H1 (cell line): ENCODE measurements at regions not wholly inside any gene's neighbourhood (a gene's known extent, or its start where the extent isn't known, plus 50 kb on each side); places are given as distances from the start of the nearest gene placed in this dataset.
"Not testable (repeated sequence)": the region's sequence is repeated elsewhere in the genome, so short reads cannot be mapped to it uniquely, and the experiment has no call there.

Source experiments
- CTCF ChIA-PET: fragments of 300-600 bp; sonication (Branson Sonifier 250); formaldehyde crosslinking; loops from one replicate; lab custom pipeline; 2021; ENCODE audit not compliant: partially characterized antibody; lab: Charles Lee
- POLR2A ChIA-PET: fragments of 300-600 bp; sonication (Branson Sonifier 250); formaldehyde crosslinking; loops from one replicate; lab custom pipeline; 2021; ENCODE audit warnings: inconsistent platforms; ENCODE audit not compliant: partially characterized antibody; lab: Charles Lee
- DNase-seq, 2 experiments: peaks; one replicate each; pipeline versions ENCODE4 v3.0.0 to v3.0.0-alpha.2; 2010 to 2022; ENCODE audit warnings: low spot score in 2 of 2, low read depth in 1 of 2, mixed read lengths in 1 of 2
- FAIRE-seq: peaks from 2 replicates; lab custom pipeline; 2011; peaks lifted over from hg19 to GRCh38; lab: Jason Lieb, UNC
- H2AFZ ChIP-seq: 2 replicates; pipeline ENCODE4 v1.8.1; 2012; ENCODE audit warnings: low read length, inconsistent platforms
- H2AK5ac ChIP-seq: 2 replicates; pipeline ENCODE4 v1.6.1; 2013; ENCODE audit warnings: low read depth, low read length
- H2BK120ac ChIP-seq: replicated peaks from 2 replicates; pipeline ENCODE3; 2013; ENCODE audit warnings: low read depth, low read length, inconsistent platforms
- H2BK12ac ChIP-seq: 2 replicates; pipeline ENCODE4 v1.6.1; 2013; ENCODE audit warnings: low read depth, low read length
- H2BK15ac ChIP-seq: 2 replicates; pipeline ENCODE4 v1.6.1; 2013; ENCODE audit warnings: low read length
- H2BK20ac ChIP-seq: 2 replicates; pipeline ENCODE4 v1.6.1; 2013; ENCODE audit warnings: low read length
- H2BK5ac ChIP-seq: 2 replicates; pipeline ENCODE4 v1.6.1; 2013; ENCODE audit warnings: low read depth, low read length
- H3K14ac ChIP-seq: 2 replicates; pipeline ENCODE4 v1.6.1; 2013; ENCODE audit warnings: inconsistent platforms; ENCODE audit not compliant: insufficient read length
- H3K18ac ChIP-seq: 2 replicates; pipeline ENCODE4 v1.6.1; 2013; ENCODE audit warnings: low read length; ENCODE audit errors: extremely low read depth
- H3K23ac ChIP-seq: 2 replicates; pipeline ENCODE4 v1.6.1; 2013; ENCODE audit warnings: inconsistent platforms; ENCODE audit not compliant: insufficient read length
- H3K23me2 ChIP-seq: 2 replicates; pipeline ENCODE4 v1.6.1; 2013; ENCODE audit warnings: low read depth, low read length
- H3K27ac ChIP-seq: 2 replicates; pipeline ENCODE4 v1.6.1; 2011; ENCODE audit warnings: low read depth, low read length, inconsistent platforms
- H3K27me3 ChIP-seq, 4 experiments: replicated peaks in 1 of 4; 1 replicate in 1 of 4; 2 replicates in 3 of 4; pipeline versions ENCODE4 v1.6.1 to v1.8.1; 2011 to 2013; ENCODE audit warnings: low read length in 3 of 4, mild to moderate bottlenecking in 3 of 4, inconsistent platforms in 2 of 4, mixed read lengths in 2 of 4, moderate library complexity in 1 of 4; ENCODE audit not compliant: control insufficient read depth in 3 of 4, insufficient read depth in 3 of 4; ENCODE audit errors: extremely low read depth in 1 of 4
- H3K36me3 ChIP-seq, 4 experiments: 2 replicates each; pipeline versions ENCODE4 v1.6.1 to v1.8.1; 2011 to 2013; ENCODE audit warnings: mild to moderate bottlenecking in 4 of 4, low read length in 3 of 4, moderate library complexity in 2 of 4, control low read depth in 1 of 4, inconsistent platforms in 1 of 4; ENCODE audit not compliant: insufficient read depth in 4 of 4, control insufficient read depth in 2 of 4
- H3K4ac ChIP-seq: replicated peaks from 2 replicates; pipeline ENCODE3; 2013; ENCODE audit warnings: low read length, low read depth, mixed read lengths, inconsistent platforms; ENCODE audit not compliant: insufficient read length
- H3K4me1 ChIP-seq, 4 experiments: replicated peaks in 1 of 4; 1 replicate in 1 of 4; 2 replicates in 3 of 4; pipeline versions ENCODE4 v1.6.1 to v1.8.1; 2011 to 2013; ENCODE audit warnings: low read length in 3 of 4, inconsistent platforms in 2 of 4, mixed read lengths in 1 of 4; ENCODE audit not compliant: insufficient read depth in 4 of 4, control insufficient read depth in 3 of 4
- H3K4me2 ChIP-seq, 2 experiments: 2 replicates each; pipeline versions ENCODE4 v1.6.1 to v1.8.1; 2011 to 2013; ENCODE audit warnings: low read depth in 2 of 2, low read length in 2 of 2, control low read depth in 1 of 2, inconsistent platforms in 1 of 2, mild to moderate bottlenecking in 1 of 2; ENCODE audit not compliant: insufficient read depth in 1 of 2
- H3K4me3 ChIP-seq, 4 experiments: fragments of 200-600, 300-600 bp in 1 of 4; sonication (generic), shearing (Covaris generic), sonication (Bioruptor Twin) in 1 of 4; 2 replicates each; pipeline versions ENCODE4 v1.5.1 to v1.8.1; 2011 to 2016; ENCODE audit warnings: low read length in 4 of 4, low read depth in 3 of 4, control low read depth in 2 of 4, inconsistent platforms in 2 of 4, mild to moderate bottlenecking in 2 of 4, mixed read lengths in 1 of 4, moderate library complexity in 1 of 4; ENCODE audit not compliant: insufficient read depth in 2 of 4; ENCODE audit errors: extremely low read depth in 1 of 4
- H3K56ac ChIP-seq: replicated peaks from 2 replicates; pipeline ENCODE3; 2013; ENCODE audit warnings: low read depth, mild to moderate bottlenecking, mixed read lengths, low read length, inconsistent platforms; ENCODE audit not compliant: insufficient read length
- H3K79me1 ChIP-seq: 2 replicates; pipeline ENCODE4 v1.6.1; 2013; ENCODE audit warnings: low read depth, low read length, control low read depth
- H3K79me2 ChIP-seq, 2 experiments: 2 replicates each; pipeline versions ENCODE4 v1.6.1 to v1.8.1; 2012 to 2013; ENCODE audit warnings: low read length in 2 of 2, mild to moderate bottlenecking in 2 of 2, inconsistent platforms in 1 of 2; ENCODE audit not compliant: insufficient read depth in 2 of 2, control insufficient read depth in 1 of 2
- H3K9ac ChIP-seq, 4 experiments: replicated peaks in 1 of 4; 1 replicate in 1 of 4; 2 replicates in 3 of 4; pipeline versions ENCODE4 v1.6.1 to v1.8.1; 2011 to 2013; ENCODE audit warnings: low read depth in 3 of 4, low read length in 3 of 4, control low read depth in 2 of 4, mild to moderate bottlenecking in 2 of 4, moderate library complexity in 2 of 4, inconsistent platforms in 1 of 4; ENCODE audit errors: extremely low read depth in 1 of 4
- H3K9me3 ChIP-seq, 2 experiments: 2 replicates each; pipeline versions ENCODE4 v1.6.1 to v1.8.1; 2012 to 2013; ENCODE audit warnings: mild to moderate bottlenecking in 2 of 2, moderate library complexity in 2 of 2, control low read depth in 1 of 2, inconsistent platforms in 1 of 2, low read depth in 1 of 2, low read length in 1 of 2, mixed read lengths in 1 of 2; ENCODE audit not compliant: insufficient read depth in 2 of 2
- H4K20me1 ChIP-seq, 2 experiments: replicated peaks in 1 of 2; 2 replicates each; pipeline versions ENCODE3 to v1.8.1; 2011 to 2013; ENCODE audit warnings: inconsistent platforms in 2 of 2, low read length in 2 of 2, mild to moderate bottlenecking in 1 of 2; ENCODE audit not compliant: insufficient read depth in 2 of 2, control insufficient read depth in 1 of 2
- H4K5ac ChIP-seq: 2 replicates; pipeline ENCODE4 v1.6.1; 2013; ENCODE audit warnings: low read length, low read depth, mixed read lengths, inconsistent platforms; ENCODE audit not compliant: insufficient read length
- H4K8ac ChIP-seq: 2 replicates; pipeline ENCODE4 v1.8.0; 2013; ENCODE audit warnings: mild to moderate bottlenecking, moderate library complexity, low read length, inconsistent platforms; ENCODE audit not compliant: insufficient read depth; ENCODE audit errors: extremely low read depth
- H4K91ac ChIP-seq: replicated peaks from 2 replicates; pipeline ENCODE3; 2013; ENCODE audit warnings: low read length, mixed read lengths, inconsistent platforms; ENCODE audit not compliant: insufficient read length
- WGBS, 2 experiments: shearing (Covaris generic) in 1 of 2; methylation state at CpG; one replicate each; pipeline versions ENCODE4 v1.1.6 to v1.1.7; 2013 to 2015; ENCODE audit warnings: low lambda C conversion rate in 2 of 2, mixed read lengths in 2 of 2, inconsistent platforms in 1 of 2, low coverage in 1 of 2, missing lambda C conversion rate in 1 of 2; ENCODE audit not compliant: insufficient replicate concordance in 2 of 2, insufficient coverage in 1 of 2, insufficient read length in 1 of 2; ENCODE audit errors: extremely low coverage in 1 of 2, missing lambda C conversion rate in 1 of 2; 5-methylcytosine and 5-hydroxymethylcytosine counted together

DNA sequence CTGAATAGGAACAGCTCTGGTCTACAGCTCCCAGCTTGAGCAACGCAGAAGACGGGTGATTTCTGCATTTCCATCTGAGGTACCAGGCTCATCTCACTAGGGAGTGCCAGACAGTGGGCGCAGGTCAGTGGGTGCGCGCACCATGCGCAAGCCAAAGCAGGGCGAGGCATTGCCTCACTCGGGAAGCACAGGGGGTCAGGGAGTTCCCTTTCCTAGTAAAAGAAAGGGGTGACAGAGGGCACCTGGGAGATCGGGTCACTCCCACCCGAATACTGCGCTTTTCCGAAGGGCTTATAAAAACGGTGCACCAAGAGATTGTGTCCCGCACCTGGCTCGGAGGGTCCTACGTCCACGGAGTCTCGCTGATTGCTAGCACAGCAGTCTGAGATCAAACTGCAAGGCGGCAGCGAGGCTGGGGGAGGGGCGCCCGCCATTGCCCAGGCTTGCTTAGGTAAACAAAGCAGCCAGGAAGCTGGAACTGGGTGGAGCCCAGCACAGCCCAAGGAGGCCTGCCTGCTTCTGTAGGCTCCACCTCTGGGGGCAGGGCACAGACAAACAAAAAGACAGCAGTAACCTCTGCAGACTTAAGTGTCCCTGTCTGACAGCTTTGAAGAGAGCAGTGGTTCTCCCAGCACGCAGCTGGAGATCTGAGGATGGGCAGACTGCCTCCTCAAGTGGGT, 599.2 kb downstream of the REEP3 start:
- DNase-seq = not testable (repeated sequence)

More for the DNA sequence above, 599.2 kb downstream of the REEP3 start:
- H3K23ac ChIP-seq, H2BK120ac ChIP-seq, H3K9ac ChIP-seq, H3K56ac ChIP-seq, H3K4me3 ChIP-seq, H4K20me1 ChIP-seq, H3K18ac ChIP-seq, H3K27me3 ChIP-seq, H3K79me1 ChIP-seq, H3K4me2 ChIP-seq, H4K91ac ChIP-seq, H3K23me2 ChIP-seq, H4K5ac ChIP-seq, H2AK5ac ChIP-seq, H3K36me3 ChIP-seq, H2BK15ac ChIP-seq, H2BK12ac ChIP-seq, H4K8ac ChIP-seq, H3K4me1 ChIP-seq, H3K27ac ChIP-seq, H2BK20ac ChIP-seq, POLR2A ChIA-PET, FAIRE-seq, H3K4ac ChIP-seq, H3K14ac ChIP-seq, H3K79me2 ChIP-seq, H3K9me3 ChIP-seq: not testable (repeated sequence)
- Histone ChIP-seq H2AFZ (peak overlapping the region; percentile 44; the same call in 1 of the 2 replicates), H2BK5ac (peak overlapping the region; percentile 24; the same call in 1 of the 2 replicates)
- CTCF ChIA-PET = interaction anchor here (1.0 kb wide), 2 partner anchors 9 to 15 kb away, joined by 3 to 5 read pairs; no protein-coding TSS in a partner anchor
- WGBS, 2 experiments = 96% methylated on average over 15 of the region's 23 CpGs; no CpG with 5 or more reads in 1 of the 2 experiments
